ENCODE measurements at regions not wholly inside any gene's neighbourhood (a gene's known extent, or its start where the extent isn't known, plus 50 kb on each side); places are given as distances from the start of the nearest gene placed in this dataset.

DNA sequence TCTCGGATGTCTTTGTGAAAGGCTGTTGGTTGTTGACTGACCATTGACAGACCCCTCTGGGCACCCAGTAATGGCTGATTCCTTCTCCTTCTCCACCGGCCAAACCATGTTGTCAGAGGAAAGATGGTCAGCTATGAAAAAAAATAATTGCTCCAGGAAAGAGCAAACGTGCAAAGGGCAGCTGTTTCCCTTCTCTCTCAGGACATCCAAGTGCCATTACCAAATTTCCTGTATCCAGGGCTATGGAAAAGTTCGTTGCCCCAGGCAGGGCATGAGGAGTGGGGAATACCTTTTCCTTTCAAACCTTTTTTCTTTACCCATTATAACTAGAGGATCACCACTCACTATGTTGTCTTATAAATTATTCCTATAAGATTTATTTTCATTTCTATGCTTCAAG, 321.5 kb upstream of the HNRNPA3 start:
- TF ChIP-seq, protein P1, sequence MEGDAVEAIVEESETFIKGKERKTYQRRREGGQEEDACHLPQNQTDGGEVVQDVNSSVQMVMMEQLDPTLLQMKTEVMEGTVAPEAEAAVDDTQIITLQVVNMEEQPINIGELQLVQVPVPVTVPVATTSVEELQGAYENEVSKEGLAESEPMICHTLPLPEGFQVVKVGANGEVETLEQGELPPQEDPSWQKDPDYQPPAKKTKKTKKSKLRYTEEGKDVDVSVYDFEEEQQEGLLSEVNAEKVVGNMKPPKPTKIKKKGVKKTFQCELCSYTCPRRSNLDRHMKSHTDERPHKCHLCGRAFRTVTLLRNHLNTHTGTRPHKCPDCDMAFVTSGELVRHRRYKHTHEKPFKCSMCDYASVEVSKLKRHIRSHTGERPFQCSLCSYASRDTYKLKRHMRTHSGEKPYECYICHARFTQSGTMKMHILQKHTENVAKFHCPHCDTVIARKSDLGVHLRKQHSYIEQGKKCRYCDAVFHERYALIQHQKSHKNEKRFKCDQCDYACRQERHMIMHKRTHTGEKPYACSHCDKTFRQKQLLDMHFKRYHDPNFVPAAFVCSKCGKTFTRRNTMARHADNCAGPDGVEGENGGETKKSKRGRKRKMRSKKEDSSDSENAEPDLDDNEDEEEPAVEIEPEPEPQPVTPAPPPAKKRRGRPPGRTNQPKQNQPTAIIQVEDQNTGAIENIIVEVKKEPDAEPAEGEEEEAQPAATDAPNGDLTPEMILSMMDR (tag by site-specific recombination; IDR thresholded peaks at IDR 0.05) = no peak
- no peak for TF ChIP-seq ZBTB1 (tag by site-specific recombination; IDR thresholded peaks at IDR 0.05)
- TF ChIP-seq, protein P2, sequence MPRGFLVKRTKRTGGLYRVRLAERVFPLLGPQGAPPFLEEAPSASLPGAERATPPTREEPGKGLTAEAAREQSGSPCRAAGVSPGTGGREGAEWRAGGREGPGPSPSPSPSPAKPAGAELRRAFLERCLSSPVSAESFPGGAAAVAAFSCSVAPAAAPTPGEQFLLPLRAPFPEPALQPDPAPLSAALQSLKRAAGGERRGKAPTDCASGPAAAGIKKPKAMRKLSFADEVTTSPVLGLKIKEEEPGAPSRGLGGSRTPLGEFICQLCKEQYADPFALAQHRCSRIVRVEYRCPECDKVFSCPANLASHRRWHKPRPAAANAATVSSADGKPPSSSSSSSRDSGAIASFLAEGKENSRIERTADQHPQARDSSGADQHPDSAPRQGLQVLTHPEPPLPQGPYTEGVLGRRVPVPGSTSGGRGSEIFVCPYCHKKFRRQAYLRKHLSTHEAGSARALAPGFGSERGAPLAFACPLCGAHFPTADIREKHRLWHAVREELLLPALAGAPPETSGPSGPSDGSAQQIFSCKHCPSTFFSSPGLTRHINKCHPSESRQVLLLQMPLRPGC (tag by site-specific recombination; IDR thresholded peaks at IDR 0.05) = no peak
- TF ChIP-seq ZNF426 (tag by site-specific recombination; IDR thresholded peaks at IDR 0.05) = no peak
- no peak for TF ChIP-seq SP2 (tag by site-specific recombination; IDR thresholded peaks at IDR 0.05)
- TF ChIP-seq, protein P3, sequence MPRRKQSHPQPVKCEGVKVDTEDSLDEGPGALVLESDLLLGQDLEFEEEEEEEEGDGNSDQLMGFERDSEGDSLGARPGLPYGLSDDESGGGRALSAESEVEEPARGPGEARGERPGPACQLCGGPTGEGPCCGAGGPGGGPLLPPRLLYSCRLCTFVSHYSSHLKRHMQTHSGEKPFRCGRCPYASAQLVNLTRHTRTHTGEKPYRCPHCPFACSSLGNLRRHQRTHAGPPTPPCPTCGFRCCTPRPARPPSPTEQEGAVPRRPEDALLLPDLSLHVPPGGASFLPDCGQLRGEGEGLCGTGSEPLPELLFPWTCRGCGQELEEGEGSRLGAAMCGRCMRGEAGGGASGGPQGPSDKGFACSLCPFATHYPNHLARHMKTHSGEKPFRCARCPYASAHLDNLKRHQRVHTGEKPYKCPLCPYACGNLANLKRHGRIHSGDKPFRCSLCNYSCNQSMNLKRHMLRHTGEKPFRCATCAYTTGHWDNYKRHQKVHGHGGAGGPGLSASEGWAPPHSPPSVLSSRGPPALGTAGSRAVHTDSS (tag by site-specific recombination; IDR thresholded peaks at IDR 0.05) = no peak
- no peak for TF ChIP-seq ZNF302 (tag by site-specific recombination; IDR thresholded peaks at IDR 0.05; ENCODE audit: low read depth)
- TF ChIP-seq SETDB1 (IDR thresholded peaks at IDR 0.05; ENCODE audit: insufficient read length, low read length) = no peak
- TF ChIP-seq ZNF629 (tag by site-specific recombination; IDR thresholded peaks at IDR 0.05) = no peak
